ENCODE measurements at regions not wholly inside any gene's neighbourhood (a gene's known extent, or its start where the extent isn't known, plus 50 kb on each side); places are given as distances from the start of the nearest gene placed in this dataset.

GRCh38 chr19:30880551-30880950 is 468.7 kb downstream of the TSHZ3 start:
- H3K4me1 Mint-ChIP-seq = no peaks in the 10 kb centered on the region
- no peaks in the 10 kb centered on the region for H3K36me3 Mint-ChIP-seq (ENCODE audit: low read depth)
- H3K27me3 ChIP-seq (ENCODE audit: insufficient read depth) = no peaks in the 10 kb centered on the region
- ATAC-seq (no peak), DNase-seq (ENCODE audit: low spot score) (no peak)
- H3K9me3 Mint-ChIP-seq = no peaks in the 10 kb centered on the region
- H3K27ac ChIP-seq (ENCODE audit: low read depth) = no peak overlapping the region
- TF ChIP-seq ZNF462 (CRISPR knock-in tag; IDR thresholded peaks at IDR 0.05) (no peak), JUNB (IDR thresholded peaks at IDR 0.05; ENCODE audit: unreplicated experiment) (no peak), POLR2AphosphoS5 (IDR thresholded peaks at IDR 0.05; ENCODE audit: low read depth) (no peak), CREB1 (CRISPR knock-in tag; IDR thresholded peaks at IDR 0.05; ENCODE audit: low read depth) (no peak), ETS1 (IDR thresholded peaks at IDR 0.05) (no peak), EZH2 (IDR thresholded peaks at IDR 0.05; ENCODE audit: low read depth, unreplicated experiment) (no peak), NANOG (IDR thresholded peaks at IDR 0.05; ENCODE audit: borderline replicate concordance) (no peak), REST (IDR thresholded peaks at IDR 0.05; ENCODE audit: unreplicated experiment) (no peak), ZNF114 (CRISPR knock-in tag; IDR thresholded peaks at IDR 0.05) (no peak), ZNF331 (CRISPR knock-in tag; IDR thresholded peaks at IDR 0.05; ENCODE audit: low read depth) (no peak), STAT1 (IDR thresholded peaks at IDR 0.05; ENCODE audit: unreplicated experiment) (no peak), EZH2phosphoT487 (IDR thresholded peaks at IDR 0.05; ENCODE audit: unreplicated experiment) (no peak), CTCF (conservative IDR thresholded peaks at IDR 0.05; ENCODE audit: low read depth in 2 of 2) (no peak)
- H3K4me3 ChIP-seq = no peak overlapping the region
- H3K36me3 ChIP-seq (ENCODE audit: insufficient read depth) = no peaks in the 10 kb centered on the region
- no peaks in the 10 kb centered on the region for H3K79me2 ChIP-seq (replicated peaks; ENCODE audit: insufficient read depth)
- no peaks in the 10 kb centered on the region for H3K27me3 Mint-ChIP-seq (ENCODE audit: insufficient read depth, low read depth, poor library complexity)
- H3K9me2 ChIP-seq (ENCODE audit: insufficient read depth) = peaks cover 8% of the 10 kb centered on the region; the same call in 1 of the 2 replicates
- H3K4me2 ChIP-seq = no peak overlapping the region
- H2AFZ ChIP-seq = no peak overlapping the region
- no peak overlapping the region for H3K4me3 Mint-ChIP-seq
- no peaks in the 10 kb centered on the region for H3K4me1 ChIP-seq (ENCODE audit: insufficient read depth)
- no peaks in the 10 kb centered on the region for H3F3A ChIP-seq (replicated peaks; ENCODE audit: low read depth)
- H3K27ac Mint-ChIP-seq = no peak overlapping the region
- H4K20me1 ChIP-seq (replicated peaks; ENCODE audit: insufficient read depth) = no peaks in the 10 kb centered on the region
